22Rv1 (cell line): ENCODE measurements at regions not wholly inside any gene's neighbourhood (a gene's known extent, or its start where the extent isn't known, plus 50 kb on each side); places are given as distances from the start of the nearest gene placed in this dataset.

Experiments used
- H3K27ac ChIP-seq: fragments of 450-650 bp; 2 replicates; pipeline ENCODE4 v1.5.1; 2017
- ZFX ChIP-seq: fragments of 450-650 bp; IDR thresholded peaks from 2 replicates; pipeline ENCODE4 v1.6.1; 2017; ENCODE audit warnings: antibody characterized with exemption, borderline replicate concordance
- TF ChIP-seq, protein P1 (sequence below): fragments of 450-650 bp; IDR thresholded peaks from 2 replicates; pipeline ENCODE4 v1.5.1; 2017; ENCODE audit warnings: mild to moderate bottlenecking

DNA sequence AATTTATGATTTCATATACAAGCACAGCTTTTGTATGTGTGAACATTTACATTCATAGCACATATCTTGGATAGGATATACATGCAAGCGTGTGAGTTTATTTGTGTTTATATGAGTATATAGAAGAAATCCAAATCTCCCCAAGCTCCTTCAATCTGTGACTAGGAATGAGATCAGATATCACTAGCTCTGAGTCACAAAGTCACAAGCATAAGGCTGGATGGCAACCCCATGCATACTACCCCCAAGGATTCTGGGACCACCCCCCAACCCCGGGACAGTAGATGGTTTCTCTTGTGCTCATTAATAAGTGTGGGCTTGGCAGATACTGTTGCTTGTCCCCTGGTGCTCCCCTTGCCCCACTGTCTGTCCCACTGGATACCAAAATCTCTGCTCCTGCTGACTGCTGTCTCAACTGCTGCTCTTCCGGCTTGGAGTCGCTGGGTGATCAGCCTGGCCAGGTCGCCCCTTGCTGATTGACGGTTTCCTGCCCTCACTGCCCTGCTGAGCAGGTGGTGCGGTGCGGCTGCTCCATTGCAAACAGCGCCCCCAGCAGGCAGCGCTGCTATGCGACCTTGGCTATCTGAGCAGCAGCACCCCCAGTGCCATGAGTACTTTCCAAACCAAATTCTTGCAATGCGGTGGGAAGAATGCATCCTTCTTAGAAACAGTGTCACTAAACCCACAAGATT is 279.4 kb downstream of the CD83 start:
- TF ChIP-seq ZFX: no peak
- TF ChIP-seq, protein P1, sequence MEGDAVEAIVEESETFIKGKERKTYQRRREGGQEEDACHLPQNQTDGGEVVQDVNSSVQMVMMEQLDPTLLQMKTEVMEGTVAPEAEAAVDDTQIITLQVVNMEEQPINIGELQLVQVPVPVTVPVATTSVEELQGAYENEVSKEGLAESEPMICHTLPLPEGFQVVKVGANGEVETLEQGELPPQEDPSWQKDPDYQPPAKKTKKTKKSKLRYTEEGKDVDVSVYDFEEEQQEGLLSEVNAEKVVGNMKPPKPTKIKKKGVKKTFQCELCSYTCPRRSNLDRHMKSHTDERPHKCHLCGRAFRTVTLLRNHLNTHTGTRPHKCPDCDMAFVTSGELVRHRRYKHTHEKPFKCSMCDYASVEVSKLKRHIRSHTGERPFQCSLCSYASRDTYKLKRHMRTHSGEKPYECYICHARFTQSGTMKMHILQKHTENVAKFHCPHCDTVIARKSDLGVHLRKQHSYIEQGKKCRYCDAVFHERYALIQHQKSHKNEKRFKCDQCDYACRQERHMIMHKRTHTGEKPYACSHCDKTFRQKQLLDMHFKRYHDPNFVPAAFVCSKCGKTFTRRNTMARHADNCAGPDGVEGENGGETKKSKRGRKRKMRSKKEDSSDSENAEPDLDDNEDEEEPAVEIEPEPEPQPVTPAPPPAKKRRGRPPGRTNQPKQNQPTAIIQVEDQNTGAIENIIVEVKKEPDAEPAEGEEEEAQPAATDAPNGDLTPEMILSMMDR: peak; percentile 44
- no peak overlapping the region for H3K27ac ChIP-seq

DNA sequence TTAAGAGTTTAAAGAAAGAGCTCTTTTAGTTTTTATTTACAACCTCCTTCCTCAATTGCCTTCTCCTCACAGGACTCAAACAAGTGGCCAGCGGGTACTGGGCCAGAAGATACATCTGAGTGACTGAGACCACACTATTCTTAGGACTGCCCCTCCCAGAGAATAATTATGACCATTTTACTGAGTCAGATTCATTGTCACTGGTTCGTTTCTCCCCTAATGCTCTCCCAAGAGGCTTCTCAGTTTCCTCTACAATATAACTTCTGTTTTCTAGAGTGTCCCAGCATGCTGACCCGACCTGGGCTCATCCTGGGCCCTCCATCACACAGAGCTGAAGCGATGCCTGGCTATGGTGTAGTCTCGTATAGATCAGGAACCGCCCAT is 279.9 kb downstream of the CD83 start:
- H3K27ac ChIP-seq: no peak overlapping the region
- TF ChIP-seq ZFX: no peak
- TF ChIP-seq, protein P1: 0 out of 2 replicates have a peak, but pooled peaks have one; percentile 17

DNA sequence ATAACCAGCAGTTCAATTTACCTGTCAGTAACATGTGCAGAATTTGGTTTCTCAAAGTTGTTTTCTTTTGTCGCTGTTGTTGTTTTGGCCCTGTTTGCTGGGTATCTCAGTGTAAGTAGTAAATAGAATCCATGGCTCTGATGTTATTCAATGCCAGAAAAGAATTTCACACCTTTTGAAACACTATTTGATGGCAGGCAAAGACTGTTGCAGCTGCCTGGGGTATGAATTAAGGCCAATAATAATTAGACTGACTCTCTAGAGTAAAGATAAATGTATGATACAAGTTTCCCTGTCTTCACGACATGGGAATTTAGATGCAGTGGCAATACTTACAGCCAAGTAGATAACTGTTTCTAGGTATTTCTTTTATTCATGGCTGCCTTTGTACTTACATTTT is 281.4 kb downstream of the CD83 start:
- no peak for TF ChIP-seq ZFX
- TF ChIP-seq, protein P1: no peak
- H3K27ac ChIP-seq: no peak overlapping the region

DNA sequence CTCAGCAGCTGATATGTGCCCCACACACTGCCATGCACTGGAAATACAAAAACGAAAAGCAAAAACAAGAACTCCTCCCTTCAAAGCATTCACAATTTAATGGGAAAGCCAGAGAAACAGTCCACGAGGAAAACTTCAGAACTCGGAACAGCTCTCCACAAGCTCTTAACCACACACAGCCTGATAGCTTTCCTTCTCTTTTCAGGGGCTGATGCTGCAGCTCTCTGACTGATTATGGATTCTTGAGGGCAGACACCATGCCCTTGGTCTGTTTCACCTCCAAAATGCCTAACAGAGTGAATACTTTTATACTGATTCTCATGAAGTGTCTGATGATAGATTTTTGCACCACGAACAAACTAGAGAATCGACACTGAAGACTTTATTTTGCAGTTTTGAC is 282.1 kb downstream of the CD83 start:
- TF ChIP-seq, protein P1: no peak
- TF ChIP-seq ZFX: no peak
- H3K27ac ChIP-seq: no peak overlapping the region

DNA sequence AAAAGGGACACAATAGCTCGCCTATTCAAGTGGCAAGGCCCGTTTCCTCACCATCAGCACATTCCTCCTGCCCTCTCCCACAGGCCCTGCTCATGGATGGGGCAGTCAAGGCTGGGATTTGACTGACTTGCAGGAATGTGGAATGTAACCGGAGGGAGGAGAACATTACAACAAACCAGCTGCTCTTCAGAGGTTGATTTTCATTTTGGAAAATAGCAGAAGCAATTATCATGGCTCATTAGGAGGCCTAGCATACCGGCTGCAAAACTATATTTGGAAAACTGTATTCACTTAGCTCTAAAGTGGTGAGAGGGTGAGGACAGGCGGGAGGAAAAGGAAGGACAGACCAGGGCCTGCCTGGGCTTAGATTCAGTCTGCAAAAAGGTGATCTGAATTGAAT is 283.7 kb downstream of the CD83 start:
- no peak overlapping the region for H3K27ac ChIP-seq
- TF ChIP-seq, protein P1: no peak
- TF ChIP-seq ZFX: no peak

DNA sequence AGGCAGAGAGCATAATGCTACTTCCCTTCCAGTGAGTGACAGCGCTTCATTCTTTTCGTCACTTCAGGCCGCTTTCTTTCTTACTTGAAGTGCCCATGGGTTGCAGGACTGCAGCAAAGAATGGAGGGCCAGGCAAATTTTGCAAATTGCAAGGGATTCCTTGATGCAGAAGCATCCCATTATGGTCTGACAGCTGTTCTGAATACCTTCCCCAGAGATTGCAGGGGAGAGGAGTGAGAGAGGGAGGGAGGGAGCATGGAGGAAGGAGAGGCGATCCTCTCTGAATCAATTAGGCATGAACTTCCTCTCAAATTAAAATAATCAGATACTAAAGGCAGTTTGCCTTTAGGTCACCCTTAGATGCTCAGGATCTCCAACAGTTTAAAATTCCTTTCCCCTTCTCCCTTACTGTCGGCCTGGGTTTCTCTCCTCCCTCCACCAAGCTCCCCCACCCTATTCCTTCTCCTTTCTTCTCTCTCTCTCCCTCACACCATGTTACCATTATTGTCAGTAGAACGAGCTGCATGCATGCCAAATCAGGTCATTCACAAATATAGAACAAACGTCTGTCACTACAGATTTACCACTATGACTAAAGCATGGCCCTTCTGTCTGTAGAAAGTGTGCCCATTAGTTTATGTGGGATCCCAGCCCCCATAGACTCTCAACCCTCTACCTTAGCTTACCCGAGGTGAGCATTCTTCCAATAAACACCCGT is 289.2 kb downstream of the CD83 start:
- no peak overlapping the region for H3K27ac ChIP-seq
- TF ChIP-seq ZFX: no peak

DNA sequence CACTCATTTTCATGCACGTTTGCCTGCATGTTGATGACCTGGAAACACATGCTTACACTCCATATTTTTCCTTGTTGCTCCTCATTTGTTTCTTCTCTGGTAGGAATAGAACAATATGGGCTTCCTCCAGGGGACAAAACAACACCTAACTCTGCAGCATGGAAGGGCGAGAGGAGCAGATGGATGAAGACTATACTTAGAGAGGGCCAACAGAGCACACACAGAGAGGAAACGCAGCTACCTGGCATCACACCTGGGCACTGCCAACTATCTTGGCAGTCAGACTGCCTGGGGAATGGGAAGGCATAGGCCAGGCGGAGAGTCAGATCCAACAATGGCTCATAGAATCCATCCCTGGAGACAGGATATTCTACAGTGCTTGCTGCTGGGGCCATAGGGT is 290.9 kb downstream of the CD83 start:
- TF ChIP-seq, protein P1: no peak
- TF ChIP-seq ZFX: no peak
- no peak overlapping the region for H3K27ac ChIP-seq
